ENCODE measurements at regions not wholly inside any gene's neighbourhood (a gene's known extent, or its start where the extent isn't known, plus 50 kb on each side); places are given as distances from the start of the nearest gene placed in this dataset.

GRCh38 chr16:73205153-73205886 lies 157.4 kb upstream of the ZFHX3 start:
- H2BK12ac ChIP-seq (ENCODE audit: low read length in 2 of 2) = no peak overlapping the region
- H2BK15ac ChIP-seq (ENCODE audit: low read depth, poor library complexity, severe bottlenecking) = no peak overlapping the region
- no peaks in the 10 kb centered on the region for H3K9me3 ChIP-seq (ENCODE audit: control insufficient read depth, low read length)
- no peak overlapping the region for H3K4me3 ChIP-seq (ENCODE audit: insufficient read depth in 1 of 2, low read depth in 1 of 2, low read length in 2 of 2)
- no peak overlapping the region for H2BK5ac ChIP-seq (ENCODE audit: low read depth, low read length, poor library complexity, severe bottlenecking)
- no peak overlapping the region for H3K23ac ChIP-seq (ENCODE audit: low read length in 2 of 2)
- no peak for DNase-seq
- no peak overlapping the region for H3K27ac ChIP-seq (ENCODE audit: low read length, poor library complexity, severe bottlenecking)
- H3K36me3 ChIP-seq (ENCODE audit: control insufficient read depth in 1 of 2, insufficient read depth in 2 of 2, low read depth in 1 of 2, low read length in 2 of 2) = no peaks in the 10 kb centered on the region
- no peak overlapping the region for H4K91ac ChIP-seq (ENCODE audit: low read length)
- no peak overlapping the region for H3K9ac ChIP-seq (ENCODE audit: low read length)
- WGBS = 88% methylated on average over 7 of the region's 9 CpGs
- no peaks in the 10 kb centered on the region for H3K27me3 ChIP-seq (ENCODE audit: control insufficient read depth in 1 of 2, insufficient read depth in 1 of 2, low read length in 2 of 2)
- no peaks in the 10 kb centered on the region for H3K4me1 ChIP-seq (ENCODE audit: control insufficient read depth, insufficient read depth, low read depth, low read length)
- H3K4me2 ChIP-seq (ENCODE audit: low read length, poor library complexity, severe bottlenecking) = no peak overlapping the region
- no peak overlapping the region for H2AFZ ChIP-seq (ENCODE audit: low read depth, low read length)
- H2BK120ac ChIP-seq (ENCODE audit: low read depth, low read length) = no peak overlapping the region
- no peak overlapping the region for H3K14ac ChIP-seq (ENCODE audit: low read length in 2 of 2)
- no peak overlapping the region for H2AK5ac ChIP-seq (ENCODE audit: low read length, severe bottlenecking)
- H3K79me1 ChIP-seq (replicated peaks; ENCODE audit: low read length, poor library complexity, severe bottlenecking) = no peaks in the 10 kb centered on the region
- H3K4ac ChIP-seq (ENCODE audit: low read depth in 1 of 2, low read length in 2 of 2) = no peak overlapping the region
- no peak overlapping the region for H4K8ac ChIP-seq (ENCODE audit: low read length)
- H3K18ac ChIP-seq (ENCODE audit: low read depth in 1 of 2, low read length in 2 of 2) = no peak overlapping the region

- no peak overlapping the region for H2AFZ ChIP-seq (ENCODE audit: low read depth, low read length)
- no peak overlapping the region for H3K27ac ChIP-seq (ENCODE audit: low read length, poor library complexity, severe bottlenecking)
- H3K23ac ChIP-seq (ENCODE audit: low read length in 2 of 2) = no peak overlapping the region
- H3K4me1 ChIP-seq (ENCODE audit: control insufficient read depth, insufficient read depth, low read depth, low read length) = no peaks in the 10 kb centered on the region
- no peak overlapping the region for H2BK120ac ChIP-seq (ENCODE audit: low read depth, low read length)
- no peak overlapping the region for H4K8ac ChIP-seq (ENCODE audit: low read length)
- no peak overlapping the region for H2AK5ac ChIP-seq (ENCODE audit: low read length, severe bottlenecking)
- no peak overlapping the region for H3K4me3 ChIP-seq (ENCODE audit: insufficient read depth in 1 of 2, low read depth in 1 of 2, low read length in 2 of 2)
- H3K4me2 ChIP-seq (ENCODE audit: low read length, poor library complexity, severe bottlenecking) = no peak overlapping the region
- H3K27me3 ChIP-seq (ENCODE audit: control insufficient read depth in 1 of 2, insufficient read depth in 1 of 2, low read length in 2 of 2) = no peaks in the 10 kb centered on the region
- no peak overlapping the region for H3K9ac ChIP-seq (ENCODE audit: low read length)
- no peak overlapping the region for H4K91ac ChIP-seq (ENCODE audit: low read length)
- no peaks in the 10 kb centered on the region for H3K9me3 ChIP-seq (ENCODE audit: control insufficient read depth, low read length)
- no peaks in the 10 kb centered on the region for H3K79me1 ChIP-seq (replicated peaks; ENCODE audit: low read length, poor library complexity, severe bottlenecking)
- 67% methylated on average over 8 of the region's 8 CpGs for WGBS
- H2BK5ac ChIP-seq (ENCODE audit: low read depth, low read length, poor library complexity, severe bottlenecking) = no peak overlapping the region
- no peak overlapping the region for H3K4ac ChIP-seq (ENCODE audit: low read depth in 1 of 2, low read length in 2 of 2)
- no peak for DNase-seq
- no peak overlapping the region for H2BK15ac ChIP-seq (ENCODE audit: low read depth, poor library complexity, severe bottlenecking)
- no peak overlapping the region for H3K18ac ChIP-seq (ENCODE audit: low read depth in 1 of 2, low read length in 2 of 2)
- H3K36me3 ChIP-seq (ENCODE audit: control insufficient read depth in 1 of 2, insufficient read depth in 2 of 2, low read depth in 1 of 2, low read length in 2 of 2) = no peaks in the 10 kb centered on the region
- H2BK12ac ChIP-seq (ENCODE audit: low read length in 2 of 2) = no peak overlapping the region
- H3K14ac ChIP-seq (ENCODE audit: low read length in 2 of 2) = no peak overlapping the region
Observed at GRCh38 chr16:73204359-73205152, 156.6 kb upstream of the ZFHX3 start.

GRCh38 chr16:73202161-73202729 lies 154.3 kb upstream of the ZFHX3 start:
- H3K4me3 ChIP-seq (ENCODE audit: insufficient read depth in 1 of 2, low read depth in 1 of 2, low read length in 2 of 2) = peak overlapping the region in 1 of 2 experiments; percentile 63
- H4K8ac ChIP-seq (ENCODE audit: low read length) = no peak overlapping the region
- H3K23ac ChIP-seq (ENCODE audit: low read length in 2 of 2) = no peak overlapping the region
- no peaks in the 10 kb centered on the region for H3K9me3 ChIP-seq (ENCODE audit: control insufficient read depth, low read length)
- H4K91ac ChIP-seq (ENCODE audit: low read length) = no peak overlapping the region
- no peak overlapping the region for H3K4me2 ChIP-seq (ENCODE audit: low read length, poor library complexity, severe bottlenecking)
- H3K27ac ChIP-seq (ENCODE audit: low read length, poor library complexity, severe bottlenecking) = no peak overlapping the region
- 88% methylated on average over 5 of the region's 5 CpGs for WGBS
- no peak overlapping the region for H2BK12ac ChIP-seq (ENCODE audit: low read length in 2 of 2)
- no peak overlapping the region for H3K4ac ChIP-seq (ENCODE audit: low read depth in 1 of 2, low read length in 2 of 2)
- H3K79me1 ChIP-seq (replicated peaks; ENCODE audit: low read length, poor library complexity, severe bottlenecking) = no peaks in the 10 kb centered on the region
- no peak overlapping the region for H2AFZ ChIP-seq (ENCODE audit: low read depth, low read length)
- no peak overlapping the region for H3K14ac ChIP-seq (ENCODE audit: low read length in 2 of 2)
- H2AK5ac ChIP-seq (ENCODE audit: low read length, severe bottlenecking) = no peak overlapping the region
- peak overlapping the region; percentile 72 for H3K9ac ChIP-seq (ENCODE audit: low read length)
- H3K18ac ChIP-seq (ENCODE audit: low read depth in 1 of 2, low read length in 2 of 2) = no peak overlapping the region
- no peaks in the 10 kb centered on the region for H3K4me1 ChIP-seq (ENCODE audit: control insufficient read depth, insufficient read depth, low read depth, low read length)
- H3K36me3 ChIP-seq (ENCODE audit: control insufficient read depth in 1 of 2, insufficient read depth in 2 of 2, low read depth in 1 of 2, low read length in 2 of 2) = no peaks in the 10 kb centered on the region
- H2BK120ac ChIP-seq (ENCODE audit: low read depth, low read length) = no peak overlapping the region
- DNase-seq = no peak
- H3K27me3 ChIP-seq (ENCODE audit: control insufficient read depth in 1 of 2, insufficient read depth in 1 of 2, low read length in 2 of 2) = no peaks in the 10 kb centered on the region
- no peak overlapping the region for H2BK15ac ChIP-seq (ENCODE audit: low read depth, poor library complexity, severe bottlenecking)
- no peak overlapping the region for H2BK5ac ChIP-seq (ENCODE audit: low read depth, low read length, poor library complexity, severe bottlenecking)

GRCh38 chr16:73199214-73199613 lies 151.3 kb upstream of the ZFHX3 start:
- DNase-seq = no peak

More at GRCh38 chr16:73199214-73199613, 151.3 kb upstream of the ZFHX3 start:
- no peak overlapping the region for H3K23ac ChIP-seq (ENCODE audit: low read length in 2 of 2)
- no peak overlapping the region for H2AK5ac ChIP-seq (ENCODE audit: low read length, severe bottlenecking)
- H3K4me3 ChIP-seq (ENCODE audit: insufficient read depth in 1 of 2, low read depth in 1 of 2, low read length in 2 of 2) = no peak overlapping the region
- H4K8ac ChIP-seq (ENCODE audit: low read length) = no peak overlapping the region
- H3K18ac ChIP-seq (ENCODE audit: low read depth in 1 of 2, low read length in 2 of 2) = no peak overlapping the region
- H2BK15ac ChIP-seq (ENCODE audit: low read depth, poor library complexity, severe bottlenecking) = no peak overlapping the region
- H2AFZ ChIP-seq (ENCODE audit: low read depth, low read length) = no peak overlapping the region
- no peaks in the 10 kb centered on the region for H3K79me1 ChIP-seq (replicated peaks; ENCODE audit: low read length, poor library complexity, severe bottlenecking)
- H2BK120ac ChIP-seq (ENCODE audit: low read depth, low read length) = no peak overlapping the region
- no peaks in the 10 kb centered on the region for H3K4me1 ChIP-seq (ENCODE audit: control insufficient read depth, insufficient read depth, low read depth, low read length)
- no peak overlapping the region for H3K14ac ChIP-seq (ENCODE audit: low read length in 2 of 2)
- H2BK12ac ChIP-seq (ENCODE audit: low read length in 2 of 2) = no peak overlapping the region
- H3K9me3 ChIP-seq (ENCODE audit: control insufficient read depth, low read length) = no peaks in the 10 kb centered on the region
- no peaks in the 10 kb centered on the region for H3K36me3 ChIP-seq (ENCODE audit: control insufficient read depth in 1 of 2, insufficient read depth in 2 of 2, low read depth in 1 of 2, low read length in 2 of 2)
- no peak overlapping the region for H3K4me2 ChIP-seq (ENCODE audit: low read length, poor library complexity, severe bottlenecking)
- H3K27ac ChIP-seq (ENCODE audit: low read length, poor library complexity, severe bottlenecking) = no peak overlapping the region
- no peak overlapping the region for H3K9ac ChIP-seq (ENCODE audit: low read length)
- 79% methylated on average over 7 of the region's 7 CpGs for WGBS
- H4K91ac ChIP-seq (ENCODE audit: low read length) = no peak overlapping the region
- no peak overlapping the region for H2BK5ac ChIP-seq (ENCODE audit: low read depth, low read length, poor library complexity, severe bottlenecking)
- H3K27me3 ChIP-seq (ENCODE audit: control insufficient read depth in 1 of 2, insufficient read depth in 1 of 2, low read length in 2 of 2) = no peaks in the 10 kb centered on the region
- H3K4ac ChIP-seq (ENCODE audit: low read depth in 1 of 2, low read length in 2 of 2) = no peak overlapping the region

Data from mesenchymal stem cell (in vitro differentiated cells and primary cell).